CD4-positive, CD25-positive, alpha-beta regulatory T cell (primary cell): ENCODE measurements at regions not wholly inside any gene's neighbourhood (a gene's known extent, or its start where the extent isn't known, plus 50 kb on each side); places are given as distances from the start of the nearest gene placed in this dataset.
"Not testable (repeated sequence)": the region's sequence is repeated elsewhere in the genome, so short reads cannot be mapped to it uniquely, and the experiment has no call there.

Experiments used
- ATAC-seq, 2 donors: fragments of 150-1000 bp; cut with Tn5 transposase; one replicate each; pipeline ENCODE4 v1.10.0; 2021; ENCODE audit warnings: low read depth in 2 of 2, moderate number of reproducible peaks in 2 of 2, moderate library complexity in 1 of 2
- DNase-seq, 3 donors: peaks; one replicate each; pipeline versions ENCODE4 v3.0.0 to v3.0.0-alpha.2; 2012 to 2022; ENCODE audit warnings: mixed read lengths in 1 of 3
- H3K27ac ChIP-seq: one replicate; pipeline ENCODE4 v1.7.0; 2013; ENCODE audit warnings: mild to moderate bottlenecking, low read length; ENCODE audit not compliant: insufficient read depth, poor library complexity, severe bottlenecking
- H3K27me3 ChIP-seq: one replicate; pipeline ENCODE4 v1.7.0; 2013; ENCODE audit warnings: low read length; ENCODE audit not compliant: control insufficient read depth, insufficient read depth
- H3K36me3 ChIP-seq: one replicate; pipeline ENCODE4 v1.7.0; 2013; ENCODE audit warnings: mild to moderate bottlenecking, low read length, moderate library complexity; ENCODE audit not compliant: control insufficient read depth, insufficient read depth
- H3K4me1 ChIP-seq: 2 replicates; pipeline ENCODE4 v1.7.0; 2013; ENCODE audit warnings: mild to moderate bottlenecking, low read length; ENCODE audit not compliant: insufficient read depth, control insufficient read depth, poor library complexity, severe bottlenecking
- H3K4me3 ChIP-seq: one replicate; pipeline ENCODE4 v1.7.0; 2013; ENCODE audit warnings: low read depth, mild to moderate bottlenecking, low read length, moderate library complexity
- H3K9me3 ChIP-seq, 2 experiments: 1 replicate in 1 of 2; 2 replicates in 1 of 2; pipeline ENCODE4 v1.7.0; 2013; ENCODE audit warnings: low read length in 2 of 2, mild to moderate bottlenecking in 1 of 2, moderate library complexity in 1 of 2; ENCODE audit not compliant: control insufficient read depth in 2 of 2
- H3K27ac Mint-ChIP-seq, 3 donors: one replicate each; pipeline ENCODE4 v1.8.0; 2020 to 2022; ENCODE audit warnings: mild to moderate bottlenecking in 3 of 3, mixed read lengths in 3 of 3, moderate library complexity in 2 of 3
- H3K27me3 Mint-ChIP-seq: one replicate; pipeline ENCODE4 v1.8.0; 2022; ENCODE audit warnings: mild to moderate bottlenecking, mixed read lengths
- H3K36me3 Mint-ChIP-seq: one replicate; pipeline ENCODE4 v1.8.0; 2020; ENCODE audit warnings: mixed read lengths
- H3K4me1 Mint-ChIP-seq, 4 donors: one replicate each; pipeline ENCODE4 v1.8.0; 2020 to 2022; ENCODE audit warnings: mixed read lengths in 4 of 4, mild to moderate bottlenecking in 1 of 4
- H3K4me3 Mint-ChIP-seq, 4 donors: one replicate each; pipeline ENCODE4 v1.8.0; 2020 to 2022; ENCODE audit warnings: mild to moderate bottlenecking in 4 of 4, mixed read lengths in 4 of 4, moderate library complexity in 3 of 4
- H3K9me3 Mint-ChIP-seq, 7 donors: one replicate each; pipeline ENCODE4 v1.8.0; 2020 to 2022; ENCODE audit warnings: mixed read lengths in 7 of 7, mild to moderate bottlenecking in 3 of 7, moderate library complexity in 2 of 7

GRCh38 chr21:27858053-27858825, 891.4 kb upstream of the ADAMTS5 start:
- ATAC-seq, H3K9me3 Mint-ChIP-seq, H3K27ac Mint-ChIP-seq, H3K36me3 ChIP-seq, H3K27me3 ChIP-seq, DNase-seq, H3K4me3 Mint-ChIP-seq, H3K36me3 Mint-ChIP-seq, H3K4me1 ChIP-seq, H3K4me1 Mint-ChIP-seq, H3K27me3 Mint-ChIP-seq, H3K4me3 ChIP-seq, H3K9me3 ChIP-seq, H3K27ac ChIP-seq: not testable (repeated sequence)

DNA sequence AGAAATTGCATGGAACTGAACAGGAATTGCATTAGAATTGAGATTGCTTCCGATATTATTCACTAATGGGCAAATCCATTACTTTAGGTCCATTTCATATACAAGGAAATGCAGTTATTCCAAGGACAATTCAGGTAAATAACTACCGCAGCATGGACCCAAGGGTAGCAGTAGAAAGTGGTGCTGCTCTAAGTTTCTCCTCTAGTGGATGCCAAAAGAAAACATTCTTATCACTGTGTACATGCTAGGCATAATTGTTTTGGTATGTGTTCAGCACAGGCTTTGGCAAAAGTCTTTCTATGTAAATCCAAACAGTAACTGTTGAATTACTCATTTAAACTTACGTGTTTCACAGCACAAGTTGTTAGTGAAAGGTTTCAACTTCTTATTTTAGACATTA, 890.1 kb upstream of the ADAMTS5 start:
- not testable (repeated sequence) for H3K27ac Mint-ChIP-seq, H3K36me3 Mint-ChIP-seq, H3K4me1 ChIP-seq, H3K4me3 Mint-ChIP-seq, ATAC-seq, H3K27ac ChIP-seq, H3K27me3 ChIP-seq, H3K27me3 Mint-ChIP-seq, H3K4me1 Mint-ChIP-seq, H3K9me3 Mint-ChIP-seq, H3K4me3 ChIP-seq, H3K36me3 ChIP-seq, DNase-seq, H3K9me3 ChIP-seq

- no peaks in the 10 kb centered on the region for H3K4me1 ChIP-seq
These were observed 874.3 kb upstream of the ADAMTS5 start for GRCh38 chr21:27841084-27841672.

DNA sequence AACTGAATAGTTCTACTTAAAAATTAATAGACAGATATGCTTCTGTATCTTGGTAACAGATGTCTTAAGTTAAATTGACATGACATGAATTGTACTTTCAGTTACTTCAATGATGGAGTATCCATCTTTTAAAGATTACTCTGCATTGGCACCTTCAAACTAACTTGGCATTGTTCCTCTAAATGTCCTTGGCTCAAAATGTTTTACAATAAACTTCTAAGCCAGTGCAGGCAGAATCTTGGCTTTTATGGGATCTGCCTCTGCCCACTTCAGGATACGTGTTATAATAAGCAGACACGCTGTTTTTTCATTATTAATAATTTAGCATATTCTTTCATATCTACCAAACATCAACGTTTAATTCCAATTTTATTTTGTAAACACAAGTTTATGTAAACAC, 873.4 kb upstream of the ADAMTS5 start:
- Mint-ChIP-seq H3K36me3 (no peaks in the 10 kb centered on the region), H3K27ac (no peak overlapping the region), H3K4me3 (no peak overlapping the region), H3K9me3 (peaks cover 0 to 8% (median 1%) of the 10 kb centered on the region in 7 donors), H3K27me3 (no peaks in the 10 kb centered on the region), H3K4me1 (no peaks in the 10 kb centered on the region)
- Histone ChIP-seq H3K4me1 (no peaks in the 10 kb centered on the region), H3K27me3 (no peaks in the 10 kb centered on the region), H3K9me3 (no peaks in the 10 kb centered on the region), H3K4me3 (no peak overlapping the region), H3K27ac (no peak overlapping the region), H3K36me3 (no peaks in the 10 kb centered on the region)
- no peak for DNase-seq
- ATAC-seq: no peak

More at GRCh38 chr21:27841084-27841672, 874.3 kb upstream of the ADAMTS5 start:
- Histone ChIP-seq H3K36me3 (no peaks in the 10 kb centered on the region), H3K27ac (no peak overlapping the region), H3K27me3 (no peaks in the 10 kb centered on the region), H3K4me3 (no peak overlapping the region), H3K9me3 (no peaks in the 10 kb centered on the region)
- Mint-ChIP-seq H3K4me1 (no peaks in the 10 kb centered on the region), H3K27ac (no peak overlapping the region), H3K9me3 (peaks cover 0 to 13% (median 1%) of the 10 kb centered on the region in 7 donors), H3K27me3 (no peaks in the 10 kb centered on the region), H3K36me3 (no peaks in the 10 kb centered on the region), H3K4me3 (no peak overlapping the region)
- DNase-seq (no peak), ATAC-seq (no peak)

DNA sequence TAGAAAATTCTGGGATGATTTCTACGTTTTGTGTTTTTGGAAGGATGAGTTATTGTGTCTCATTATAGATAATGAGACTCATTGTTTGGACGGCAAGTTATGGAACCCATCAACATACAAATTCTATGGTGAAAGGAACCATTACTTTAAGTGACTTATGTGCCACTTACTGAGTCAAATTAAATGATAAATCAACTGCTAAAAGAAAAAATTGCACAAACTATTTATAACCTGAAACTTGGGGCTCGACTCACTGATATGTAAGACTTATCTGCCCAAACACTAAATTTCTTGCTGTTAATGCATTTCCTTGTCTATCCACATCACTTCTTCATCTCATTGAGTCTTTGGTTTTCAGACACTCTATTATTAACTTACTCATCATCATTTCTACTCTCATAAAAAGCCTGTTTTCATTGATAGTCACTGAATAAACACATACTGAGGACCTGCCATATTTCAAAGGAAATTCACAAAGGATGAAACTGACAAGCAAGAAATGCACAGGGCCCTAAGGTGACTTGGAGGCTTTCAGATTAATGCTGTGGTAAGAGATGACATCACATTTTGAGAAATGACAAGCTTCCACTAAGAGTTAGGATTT, 872.7 kb upstream of the ADAMTS5 start:
- no peak overlapping the region for H3K27ac Mint-ChIP-seq
- DNase-seq (no peak), ATAC-seq (no peak)
- no peak overlapping the region for H3K4me3 Mint-ChIP-seq
- peaks cover 0 to 8% (median 1%) of the 10 kb centered on the region in 7 donors for H3K9me3 Mint-ChIP-seq
- H3K9me3 ChIP-seq: no peaks in the 10 kb centered on the region
- no peaks in the 10 kb centered on the region for H3K4me1 ChIP-seq
- no peaks in the 10 kb centered on the region for H3K36me3 ChIP-seq
- no peaks in the 10 kb centered on the region for H3K27me3 Mint-ChIP-seq
- H3K4me3 ChIP-seq: no peak overlapping the region
- no peaks in the 10 kb centered on the region for H3K27me3 ChIP-seq
- H3K4me1 Mint-ChIP-seq: no peaks in the 10 kb centered on the region
- H3K27ac ChIP-seq: no peak overlapping the region
- no peaks in the 10 kb centered on the region for H3K36me3 Mint-ChIP-seq

GRCh38 chr21:27838573-27838972, 871.7 kb upstream of the ADAMTS5 start:
- Histone ChIP-seq H3K36me3 (no peaks in the 10 kb centered on the region), H3K4me1 (no peaks in the 10 kb centered on the region), H3K27ac (no peak overlapping the region), H3K27me3 (no peaks in the 10 kb centered on the region), H3K4me3 (no peak overlapping the region), H3K9me3 (no peaks in the 10 kb centered on the region)
- Mint-ChIP-seq H3K27me3 (no peaks in the 10 kb centered on the region), H3K4me3 (no peak overlapping the region), H3K4me1 (no peaks in the 10 kb centered on the region), H3K9me3 (peaks cover 0 to 7% (median 2%) of the 10 kb centered on the region in 7 donors), H3K36me3 (no peaks in the 10 kb centered on the region), H3K27ac (no peak overlapping the region)
- DNase-seq (no peak), ATAC-seq (no peak)

GRCh38 chr21:27837936-27838335, 871.0 kb upstream of the ADAMTS5 start:
- no peaks in the 10 kb centered on the region for H3K36me3 ChIP-seq
- no peaks in the 10 kb centered on the region for H3K9me3 ChIP-seq
- H3K27ac Mint-ChIP-seq: no peak overlapping the region
- no peaks in the 10 kb centered on the region for H3K36me3 Mint-ChIP-seq
- H3K4me1 Mint-ChIP-seq: no peaks in the 10 kb centered on the region
- no peaks in the 10 kb centered on the region for H3K27me3 ChIP-seq
- peaks cover 0 to 4% (median 2%) of the 10 kb centered on the region in 7 donors for H3K9me3 Mint-ChIP-seq
- H3K4me3 ChIP-seq: no peak overlapping the region
- H3K27me3 Mint-ChIP-seq: no peaks in the 10 kb centered on the region
- no peak overlapping the region for H3K27ac ChIP-seq
- no peak for DNase-seq
- H3K4me3 Mint-ChIP-seq: no peak overlapping the region
- no peaks in the 10 kb centered on the region for H3K4me1 ChIP-seq
- no peak for ATAC-seq

DNA sequence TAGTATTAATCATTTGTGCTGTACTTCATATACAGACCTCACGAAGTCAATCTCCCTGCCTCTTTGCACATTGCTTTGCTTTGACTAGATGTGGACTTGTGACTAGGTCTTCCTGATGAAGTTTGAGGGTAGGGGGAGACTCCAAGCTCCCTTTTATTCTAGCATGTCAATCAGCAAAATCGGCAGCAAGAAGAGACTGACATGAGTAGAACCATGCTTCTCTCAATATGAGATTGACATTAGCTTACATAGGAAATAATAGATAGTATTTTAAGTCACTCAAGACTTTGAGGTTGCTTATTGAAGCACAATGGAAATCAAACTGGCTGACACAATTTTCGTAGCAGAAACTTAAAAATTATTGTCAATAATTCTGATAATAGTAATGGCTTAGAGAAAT, 866.4 kb upstream of the ADAMTS5 start:
- DNase-seq: no peak
- Mint-ChIP-seq H3K9me3 (peaks cover 3 to 8% (median 5%) of the 10 kb centered on the region in 7 donors), H3K36me3 (no peaks in the 10 kb centered on the region), H3K4me1 (no peaks in the 10 kb centered on the region), H3K27me3 (no peaks in the 10 kb centered on the region), H3K4me3 (no peak overlapping the region), H3K27ac (no peak overlapping the region)
- Histone ChIP-seq H3K27ac (no peak overlapping the region), H3K36me3 (no peaks in the 10 kb centered on the region), H3K9me3 (no peaks in the 10 kb centered on the region), H3K27me3 (no peaks in the 10 kb centered on the region), H3K4me3 (no peak overlapping the region), H3K4me1 (no peaks in the 10 kb centered on the region)
- no peak for ATAC-seq
